K562 (cell line): ENCODE measurements at regions not wholly inside any gene's neighbourhood (a gene's known extent, or its start where the extent isn't known, plus 50 kb on each side); places are given as distances from the start of the nearest gene placed in this dataset.
"Not testable (repeated sequence)": the region's sequence is repeated elsewhere in the genome, so short reads cannot be mapped to it uniquely, and the experiment has no call there.

Experiments used
- ATAC-seq: fragments of 200-7000 bp; cut with Tn5 transposase; 3 replicates; pipeline ENCODE4 v1.9.1; 2020; ENCODE audit warnings: moderate library complexity
- BruUV-seq: library from RNA; stranded (reverse); fragments of 400-500 nt; replicated peaks from 2 replicates; lab custom pipeline; 2021; lab: Mats Ljungman, UMichigan
- CTCF ChIA-PET: fragments of 300-600 bp; formaldehyde crosslinking; extraction: SDS; loops from one replicate; lab custom pipeline; 2021; ENCODE audit warnings: low intra/inter-chr PET ratio; lab: Yijun Ruan, JAX
- POLR2A ChIA-PET: fragments of 300-600, 350-650 bp; sonication (Branson Sonifier 250); formaldehyde crosslinking; extraction: SDS; loops from one replicate; lab custom pipeline; 2021; ENCODE audit warnings: antibody characterized with exemption, inconsistent platforms; lab: Yijun Ruan, JAX
- DNase-seq, 4 experiments: peaks; one replicate each; pipeline versions ENCODE4 v3.0.0 to v3.0.0-alpha.2; 2011 to 2018; ENCODE audit warnings: low spot score in 3 of 4, mixed read lengths in 3 of 4; ENCODE audit errors: extremely low read depth in 1 of 4
- FAIRE-seq: peaks from 2 replicates; lab custom pipeline; 2011; peaks lifted over from hg19 to GRCh38; lab: Jason Lieb, UNC
- H2AFZ ChIP-seq: 2 replicates; pipeline ENCODE4 v1.6.0; 2011; ENCODE audit warnings: low read depth, low read length, control low read depth, inconsistent platforms
- H3K27ac ChIP-seq: fragments of 200-600 bp; 3 replicates; pipeline ENCODE4 v1.8.0; 2011; ENCODE audit warnings: low read depth, mild to moderate bottlenecking, control low read depth, inconsistent platforms, low read length, moderate library complexity, mixed read lengths; ENCODE audit errors: extremely low read depth
- H3K27me3 ChIP-seq, 2 experiments: fragments of 300-600 bp in 1 of 2; 2 replicates in 1 of 2; 3 replicates in 1 of 2; pipeline versions ENCODE4 v1.6.0 to v1.8.0; 2011; ENCODE audit warnings: inconsistent platforms in 2 of 2, low read length in 2 of 2, mild to moderate bottlenecking in 1 of 2, mixed read lengths in 1 of 2, moderate library complexity in 1 of 2; ENCODE audit not compliant: control insufficient read depth in 2 of 2, insufficient read depth in 2 of 2
- H3K36me3 ChIP-seq: fragments of 300-600 bp; 3 replicates; pipeline ENCODE4 v1.8.0; 2011; ENCODE audit warnings: mild to moderate bottlenecking, low read length, inconsistent platforms; ENCODE audit not compliant: control insufficient read depth, insufficient read depth
- H3K4me1 ChIP-seq, 2 experiments: fragments of 200-600 bp in 1 of 2; replicated peaks in 1 of 2; 2 replicates in 1 of 2; 3 replicates in 1 of 2; pipeline versions ENCODE4 v1.5.1 to v1.8.0; 2011; ENCODE audit warnings: inconsistent platforms in 2 of 2, low read length in 2 of 2, mild to moderate bottlenecking in 1 of 2, mixed read lengths in 1 of 2, moderate library complexity in 1 of 2; ENCODE audit not compliant: control insufficient read depth in 2 of 2, insufficient read depth in 2 of 2
- H3K4me2 ChIP-seq: 2 replicates; pipeline ENCODE4 v1.6.1; 2011; ENCODE audit warnings: low read length, control low read depth, inconsistent platforms, mixed read lengths; ENCODE audit not compliant: insufficient read depth
- H3K4me3 ChIP-seq: fragments of 200-600 bp; sonication (generic), shearing (Covaris generic); 2 replicates; pipeline ENCODE4 v1.5.1; 2016; ENCODE audit warnings: control low read depth, inconsistent platforms
- H3K79me2 ChIP-seq: fragments of 200-600 bp; 3 replicates; pipeline ENCODE4 v1.8.0; 2011; ENCODE audit warnings: low read length, inconsistent platforms; ENCODE audit not compliant: control insufficient read depth, insufficient read depth
- H3K9ac ChIP-seq, 2 experiments: 2 replicates each; pipeline versions ENCODE4 v1.6.0 to v1.6.1; 2011; ENCODE audit warnings: low read depth in 2 of 2, low read length in 2 of 2, control low read depth in 1 of 2, inconsistent platforms in 1 of 2, mild to moderate bottlenecking in 1 of 2, mixed read lengths in 1 of 2; ENCODE audit not compliant: insufficient read depth in 1 of 2
- H3K9me1 ChIP-seq: one replicate; pipeline ENCODE4 v1.6.0; 2011; ENCODE audit warnings: inconsistent platforms, mild to moderate bottlenecking, low read length, moderate library complexity; ENCODE audit not compliant: control insufficient read depth, insufficient read depth
- H3K9me3 ChIP-seq: replicated peaks from 2 replicates; pipeline ENCODE4 v1.5.1; 2011; ENCODE audit warnings: low read depth, low read length, inconsistent platforms; ENCODE audit not compliant: control insufficient read depth, insufficient read depth
- H4K20me1 ChIP-seq: replicated peaks from 2 replicates; pipeline ENCODE4 v1.6.1; 2011; ENCODE audit warnings: low read length, inconsistent platforms, mixed read lengths; ENCODE audit not compliant: control insufficient read depth, insufficient read depth
- EGR1 ChIP-seq: fragments of 450-650 bp; conservative IDR thresholded peaks from 2 replicates; pipeline ENCODE4 v1.6.1; 2017; ENCODE audit warnings: mild to moderate bottlenecking
- MED1 ChIP-seq: sonication (generic); formaldehyde crosslinking; IDR thresholded peaks from 2 replicates; pipeline ENCODE4 v1.8.1; 2023; ENCODE audit warnings: missing genetic modification reagents, borderline replicate concordance
- NR2C2 ChIP-seq, 2 experiments: fragments of 200-800 bp in 1 of 2; sonication (Bioruptor generic) in 1 of 2; sonication (generic) in 1 of 2; formaldehyde crosslinking in 1 of 2; IDR thresholded peaks; 2 replicates each; pipeline versions ENCODE4 v1.6.1 to v1.8.0; 2016 to 2022; ENCODE audit warnings: mild to moderate bottlenecking in 1 of 2, missing compliant biosample characterization in 1 of 2, missing genetic modification characterization in 1 of 2, missing genetic modification reagents in 1 of 2
- SMAD2 ChIP-seq: fragments of 150-350 bp; IDR thresholded peaks from 2 replicates; pipeline ENCODE4 v1.6.1; 2014; ENCODE audit warnings: low read depth, mild to moderate bottlenecking, low read length
- ZNF121 ChIP-seq: sonication (generic); formaldehyde crosslinking; conservative IDR thresholded peaks from 2 replicates; pipeline ENCODE4 v1.8.0; 2022; ENCODE audit warnings: missing genetic modification reagents
- WGBS: fragments of 100-300 bp; shearing (Covaris generic); methylation state at CpG from one replicate; pipeline ENCODE4 v1.1.6; 2016; ENCODE audit warnings: low coverage, mixed read lengths; ENCODE audit not compliant: insufficient coverage; ENCODE audit errors: missing lambda C conversion rate; 5-methylcytosine and 5-hydroxymethylcytosine counted together
- in situ Hi-C: fragments of 300-500 bp; cut with MboI; formaldehyde crosslinking; loops from 4 replicates; pipeline ENCODE4 v1.15.0; 2018; ENCODE audit warnings: inconsistent platforms, mixed read lengths
- intact Hi-C: fragments of 100-400 bp; cut with micrococcal nuclease; formaldehyde crosslinking; loops from 2 replicates; pipeline ENCODE4 v1.14.2; 2022

DNA sequence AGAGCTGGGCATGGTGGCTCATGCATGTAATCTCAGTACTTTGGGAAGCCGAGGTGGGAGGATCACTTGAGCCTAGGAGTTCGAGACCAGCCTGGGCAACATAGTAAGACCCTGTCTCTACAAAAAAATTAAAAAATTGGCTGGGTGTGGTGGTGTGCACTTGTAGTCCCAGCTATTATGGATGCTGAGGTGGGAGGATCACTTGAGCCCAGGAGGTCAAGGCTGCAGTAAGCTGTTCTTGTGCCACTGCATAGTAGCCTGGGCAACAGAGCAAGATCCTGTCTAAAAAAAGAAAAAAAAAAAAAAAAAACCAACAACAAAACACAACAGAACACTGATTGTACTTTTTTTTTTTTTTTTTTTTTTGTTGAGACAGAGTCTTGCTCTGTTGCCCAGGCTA lies 74.0 kb upstream of the PSMA6 start:
- H3K4me3 ChIP-seq, H3K4me2 ChIP-seq, intact Hi-C loops, FAIRE-seq, H3K9me1 ChIP-seq, H3K4me1 ChIP-seq, H3K79me2 ChIP-seq, BruUV-seq, DNase-seq, H3K27ac ChIP-seq, H3K36me3 ChIP-seq, CTCF ChIA-PET, H3K9me3 ChIP-seq, H3K9ac ChIP-seq, ATAC-seq, H2AFZ ChIP-seq, H3K27me3 ChIP-seq, H4K20me1 ChIP-seq: not testable (repeated sequence)
- peak; percentile 73 for TF ChIP-seq ZNF121 (CRISPR knock-in tag)
- 93% methylated on average over 2 of the region's 2 CpGs for WGBS
- POLR2A ChIA-PET = interaction anchor here (0.7 kb wide), 2 partner anchors 184 to 469 kb away, joined by 3 read pairs; no protein-coding TSS in a partner anchor
- in situ Hi-C loops = loop anchor here (5.0 kb wide), 1 partner anchor 189 kb away; no protein-coding TSS in a partner anchor

DNA sequence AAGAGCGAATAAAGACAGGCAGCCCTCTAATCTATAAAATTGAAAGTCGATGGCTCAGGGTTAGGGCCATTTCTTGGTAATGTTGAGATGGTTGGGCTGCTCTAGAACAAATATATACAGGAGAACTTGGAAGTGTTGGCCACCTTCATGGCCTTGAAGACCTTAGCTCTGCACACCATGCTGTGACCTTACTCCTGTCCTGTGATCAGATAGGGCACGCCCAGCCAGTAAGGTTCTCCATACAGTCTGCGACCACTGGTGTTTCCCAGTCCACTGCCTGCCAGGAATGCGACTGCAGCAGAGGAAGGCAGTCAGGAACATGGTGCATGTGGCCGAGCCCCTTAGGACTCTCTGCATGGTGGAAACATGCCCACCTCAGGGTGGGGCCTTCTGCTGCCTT lies 73.2 kb upstream of the PSMA6 start:
- POLR2A ChIA-PET = interaction anchor here (0.7 to 1.7 kb wide), 3 partner anchors 183 to 468 kb away, joined by 3 to 6 read pairs (median 3); partner anchors contain the start of gene NFKBIA
- Histone ChIP-seq H3K4me2 (no peak overlapping the region), H3K9me3 (no peaks in the 10 kb centered on the region), H3K4me3 (no peak overlapping the region), H3K79me2 (no peaks in the 10 kb centered on the region), H3K9me1 (no peaks in the 10 kb centered on the region), H3K27ac (no peak overlapping the region), H4K20me1 (no peaks in the 10 kb centered on the region), H3K9ac (peak overlapping the region in 1 of 2 experiments; percentile 52; a peak in 1 of 4 replicates), H3K4me1 (no peaks in the 10 kb centered on the region; a peak in 1 of 5 replicates), H3K36me3 (0 out of 3 replicates have a peak, but pooled peaks cover 5% of the 10 kb centered on the region), H3K27me3 (no peaks in the 10 kb centered on the region), H2AFZ (no peak overlapping the region)
- FAIRE-seq (no peak), DNase-seq (no peak), ATAC-seq (no peak)
- in situ Hi-C loops = loop anchor here (5.0 kb wide), 1 partner anchor 188 kb away; no protein-coding TSS in a partner anchor
- 73% methylated on average over 6 of the region's 6 CpGs for WGBS
- BruUV-seq = no TSS peak
- TF ChIP-seq NR2C2 (CRISPR knock-in tag; IDR thresholded peaks at IDR 0.05) (no peak), NR2C2 (tag; IDR thresholded peaks at IDR 0.05) (no peak), EGR1 (no peak), SMAD2 (no peak), MED1 (CRISPR knock-in tag) (no peak)
- intact Hi-C loops = no loop called here
- CTCF ChIA-PET = no interaction called here
